ENCODE measurements at regions not wholly inside any gene's neighbourhood (a gene's known extent, or its start where the extent isn't known, plus 50 kb on each side); places are given as distances from the start of the nearest gene placed in this dataset.
A peak's percentile ranks its signal among the peaks of the same experiment; 100 is the strongest.

- no peak for DNase-seq (ENCODE audit: low read depth in 2 of 2)
Measured at GRCh38 chr13:106243011-106243565, 292.4 kb downstream of the EFNB2 start.

GRCh38 chr13:106241974-106242953 is 293.2 kb downstream of the EFNB2 start:
- DNase-seq (ENCODE audit: low read depth in 2 of 2): no peak

- DNase-seq (ENCODE audit: low read depth in 2 of 2): no peak
Measured at GRCh38 chr13:106238690-106239089, 296.8 kb downstream of the EFNB2 start.

- DNase-seq (ENCODE audit: low read depth in 2 of 2): no peak
Measured at GRCh38 chr13:106234636-106235035, 300.8 kb downstream of the EFNB2 start.

GRCh38 chr13:106233134-106233735 is 302.2 kb downstream of the EFNB2 start:
- no peak for DNase-seq (ENCODE audit: low read depth in 2 of 2)

GRCh38 chr13:106232681-106233080 is 302.8 kb downstream of the EFNB2 start:
- DNase-seq (ENCODE audit: low read depth in 2 of 2): no peak

GRCh38 chr13:106230450-106230849 is 305.0 kb downstream of the EFNB2 start:
- DNase-seq (ENCODE audit: low read depth in 2 of 2): peak in 1 of 2 donors; percentile 14

GRCh38 chr13:106225126-106225525 is 310.3 kb downstream of the EFNB2 start:
- DNase-seq (ENCODE audit: low read depth in 2 of 2): no peak

GRCh38 chr13:106220211-106220610 is 315.3 kb downstream of the EFNB2 start:
- DNase-seq (ENCODE audit: low read depth in 2 of 2): no peak

GRCh38 chr13:106213028-106213757 is 322.3 kb downstream of the EFNB2 start:
- DNase-seq (ENCODE audit: low read depth in 2 of 2): no peak

- no peak for DNase-seq (ENCODE audit: low read depth in 2 of 2)
Measured at GRCh38 chr13:106212386-106213010, 323.0 kb downstream of the EFNB2 start.

- no peak for DNase-seq (ENCODE audit: low read depth in 2 of 2)
Measured at GRCh38 chr13:106210324-106210723, 325.1 kb downstream of the EFNB2 start.

- no peak for DNase-seq (ENCODE audit: low read depth in 2 of 2)
Measured at GRCh38 chr13:106205871-106206270, 329.6 kb downstream of the EFNB2 start.

GRCh38 chr13:106197496-106197895 is 338.0 kb downstream of the EFNB2 start:
- DNase-seq (ENCODE audit: low read depth in 2 of 2): no peak

- no peak for DNase-seq (ENCODE audit: low read depth in 2 of 2)
Measured at GRCh38 chr13:106187501-106188095, 347.9 kb downstream of the EFNB2 start.

- no peak for DNase-seq (ENCODE audit: low read depth in 2 of 2)
Measured at GRCh38 chr13:106187101-106187500, 348.4 kb downstream of the EFNB2 start.

- peak in 1 of 2 donors; percentile 54 for DNase-seq (ENCODE audit: low read depth in 2 of 2)
Measured at GRCh38 chr13:106186366-106187030, 349.0 kb downstream of the EFNB2 start.

- no peak for DNase-seq (ENCODE audit: low read depth in 2 of 2)
Measured at GRCh38 chr13:106184790-106185189, 350.7 kb downstream of the EFNB2 start.

GRCh38 chr13:106183410-106184065 is 351.9 kb downstream of the EFNB2 start:
- DNase-seq (ENCODE audit: low read depth in 2 of 2): no peak

GRCh38 chr13:106182404-106182803 is 353.1 kb downstream of the EFNB2 start:
- peak in 1 of 2 donors; percentile 83 for DNase-seq (ENCODE audit: low read depth in 2 of 2)
